Activated T-cell treated with anti-CD3 and anti-CD28 coated beads for 24 hours (primary cell): ENCODE measurements at regions not wholly inside any gene's neighbourhood (a gene's known extent, or its start where the extent isn't known, plus 50 kb on each side); places are given as distances from the start of the nearest gene placed in this dataset.
"Not testable (repeated sequence)": the region's sequence is repeated elsewhere in the genome, so short reads cannot be mapped to it uniquely, and the experiment has no call there.

Experiments used
- DNase-seq: peaks from one replicate; pipeline ENCODE4 v3.0.0-alpha.2; 2020; ENCODE audit warnings: low read depth

DNA sequence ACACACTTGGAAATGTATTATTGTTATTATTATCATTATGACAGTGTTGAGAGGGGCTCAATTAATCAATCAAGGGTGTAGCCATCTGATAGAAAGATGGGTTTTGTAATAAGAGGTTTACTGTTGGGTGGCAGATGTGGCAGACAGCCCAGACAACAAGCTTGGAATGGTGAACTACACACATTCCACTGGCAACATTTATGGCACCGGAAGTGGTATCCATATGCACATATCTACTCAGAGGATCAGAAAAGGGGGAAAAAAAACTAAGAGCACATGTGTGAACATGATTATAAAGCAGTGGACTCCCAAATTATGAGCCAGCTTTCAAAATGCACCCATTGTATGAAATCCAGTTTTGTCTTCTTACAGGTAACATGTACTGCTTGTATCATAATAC, 125.9 kb upstream of the ARX start:
- no peak for DNase-seq

DNA sequence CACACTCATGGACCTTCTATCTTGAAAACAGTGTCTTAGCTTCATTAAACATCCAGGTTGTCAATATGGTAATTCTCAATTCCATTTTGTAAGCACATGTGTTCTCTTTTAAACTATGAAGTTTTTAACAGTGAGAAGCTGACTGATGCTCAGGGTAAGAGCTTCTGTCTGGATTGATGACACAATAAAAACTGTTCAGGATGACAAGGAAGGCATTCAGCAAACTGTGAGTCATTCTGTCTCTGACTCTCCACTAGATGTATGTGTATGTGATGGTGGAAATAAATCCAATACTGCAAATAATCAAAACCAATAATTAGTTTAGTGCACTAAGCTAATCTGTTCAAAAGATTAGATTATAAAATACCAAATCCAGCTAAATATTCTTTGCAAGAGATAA, 115.3 kb upstream of the ARX start:
- DNase-seq = no peak

DNA sequence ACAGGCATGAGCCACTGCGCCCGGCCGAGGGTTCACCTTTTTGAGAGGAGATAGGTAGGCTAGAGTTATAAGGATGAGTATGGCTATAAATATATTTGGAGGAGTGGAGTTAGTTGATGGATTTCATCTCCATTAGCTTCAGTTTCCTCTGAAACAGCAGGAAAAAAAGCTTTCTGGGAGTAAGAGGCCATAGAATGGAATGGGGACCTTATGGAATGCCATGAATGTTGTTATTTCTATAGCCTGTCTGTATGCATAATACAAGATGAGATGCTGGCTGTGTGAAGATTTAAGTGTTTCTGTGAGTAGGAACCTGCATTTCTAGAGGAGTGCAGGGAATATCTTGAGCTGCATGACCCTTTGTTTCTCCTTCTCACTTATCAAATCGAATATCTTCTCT, 114.9 kb upstream of the ARX start:
- DNase-seq = no peak

DNA sequence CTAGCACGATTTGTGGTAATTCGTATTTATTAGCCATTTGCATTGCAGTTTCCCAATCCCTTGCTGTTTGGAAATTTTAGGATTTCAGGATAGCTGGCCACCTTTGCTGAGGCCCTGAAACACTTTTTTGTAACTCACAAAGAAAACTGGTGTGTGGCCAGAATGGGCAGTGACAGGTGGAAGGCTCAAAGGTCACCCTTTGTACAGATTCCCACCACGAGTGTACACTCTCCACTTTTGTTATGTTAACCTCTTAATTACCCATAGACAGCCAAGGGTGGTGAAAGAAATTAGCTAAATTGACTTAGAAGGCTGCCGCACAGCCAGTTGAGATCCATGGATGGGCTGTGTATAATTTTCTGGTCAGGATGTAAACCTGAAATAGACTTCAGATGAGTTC, 109.7 kb upstream of the ARX start:
- DNase-seq = no peak

- no peak for DNase-seq
These were observed 108.6 kb upstream of the ARX start for GRCh38 chrX:25124391-25124790.

GRCh38 chrX:25112156-25112555, 96.4 kb upstream of the ARX start:
- DNase-seq = no peak

GRCh38 chrX:25108481-25108880, 92.7 kb upstream of the ARX start:
- DNase-seq = no peak

DNA sequence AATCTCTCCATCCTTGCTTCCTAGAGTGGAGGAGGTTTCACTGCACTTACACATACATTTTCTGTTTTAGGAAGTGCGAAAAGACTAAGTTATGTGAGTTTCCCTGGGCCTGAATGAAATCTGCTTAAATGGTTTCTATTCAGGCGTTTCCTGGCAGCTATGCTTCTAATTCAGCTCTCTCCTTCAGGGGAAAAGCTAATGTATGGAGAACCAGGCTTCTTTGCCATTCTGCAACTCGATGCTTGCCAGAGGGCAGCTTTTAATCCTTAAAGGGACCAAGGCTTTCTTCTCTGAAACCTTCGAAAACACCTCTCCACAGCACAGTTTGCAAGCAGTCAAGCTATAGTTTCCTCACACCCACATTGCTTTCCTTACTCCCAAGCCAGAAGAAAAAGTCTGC, 89.5 kb upstream of the ARX start:
- no peak for DNase-seq

DNA sequence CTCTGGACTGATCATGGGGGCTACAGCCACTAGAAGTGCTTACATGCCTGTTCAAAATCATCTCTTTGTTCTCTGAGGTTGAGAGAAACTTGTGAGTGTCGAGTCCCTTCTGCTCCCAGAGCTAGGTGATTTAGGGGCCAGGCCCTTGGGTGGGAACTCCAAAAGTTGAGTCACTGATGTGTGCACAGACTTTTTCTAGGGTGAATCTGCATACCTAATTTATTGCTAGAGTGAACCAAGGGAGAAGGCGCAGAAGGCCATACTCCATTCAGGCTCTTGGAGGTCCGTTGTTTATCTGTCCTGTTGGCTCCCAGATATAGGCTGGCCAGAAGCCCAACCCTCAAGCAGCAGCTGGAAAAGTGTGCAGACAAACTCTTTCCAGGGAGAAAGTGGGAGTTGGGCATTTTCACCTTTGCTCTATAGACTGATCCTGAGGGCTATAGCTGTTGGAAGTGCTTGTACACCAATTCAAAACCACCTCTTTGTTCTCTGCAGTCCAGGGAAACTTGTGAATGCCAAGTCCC, 80.8 kb upstream of the ARX start:
- DNase-seq = no peak

DNA sequence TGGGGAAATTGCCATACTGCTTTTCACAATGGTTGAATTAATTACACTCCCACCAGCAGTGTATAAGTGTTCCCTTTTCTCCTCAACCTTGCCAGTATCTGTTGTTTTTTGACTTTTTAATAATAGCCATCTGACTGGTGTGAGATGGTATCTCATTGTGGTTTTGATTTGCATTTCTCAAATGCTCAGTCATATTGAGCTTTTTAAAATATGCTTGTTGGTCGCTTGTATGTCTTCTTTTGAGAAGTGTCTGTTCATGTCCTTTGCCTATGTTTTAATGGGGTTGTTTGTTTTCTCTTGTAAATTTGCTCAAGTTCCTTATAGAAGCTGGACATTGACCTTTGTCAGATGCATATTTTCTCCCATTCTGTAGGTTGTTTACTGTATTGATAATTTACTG, 75.4 kb upstream of the ARX start:
- not testable (repeated sequence) for DNase-seq

DNA sequence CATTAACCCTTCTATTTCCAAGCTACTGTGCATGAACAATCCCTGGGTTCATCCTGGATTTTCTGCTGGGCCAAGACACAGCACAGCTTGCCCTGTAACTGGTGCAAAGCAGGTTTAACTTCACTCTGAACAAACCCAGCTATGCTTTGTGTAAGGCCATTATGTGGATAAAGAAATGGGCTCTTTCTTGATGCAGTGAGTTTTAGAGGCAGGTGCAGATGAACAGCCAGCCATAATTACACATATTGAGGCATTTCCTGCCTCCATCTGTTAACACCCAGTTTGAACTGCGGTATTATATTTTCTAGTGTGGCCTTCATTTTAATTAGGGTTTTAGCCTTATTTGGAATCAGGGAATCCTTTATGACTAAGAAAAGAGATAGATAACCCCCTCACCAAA, 68.7 kb upstream of the ARX start:
- no peak for DNase-seq

GRCh38 chrX:25083661-25084060, 67.9 kb upstream of the ARX start:
- no peak for DNase-seq

DNA sequence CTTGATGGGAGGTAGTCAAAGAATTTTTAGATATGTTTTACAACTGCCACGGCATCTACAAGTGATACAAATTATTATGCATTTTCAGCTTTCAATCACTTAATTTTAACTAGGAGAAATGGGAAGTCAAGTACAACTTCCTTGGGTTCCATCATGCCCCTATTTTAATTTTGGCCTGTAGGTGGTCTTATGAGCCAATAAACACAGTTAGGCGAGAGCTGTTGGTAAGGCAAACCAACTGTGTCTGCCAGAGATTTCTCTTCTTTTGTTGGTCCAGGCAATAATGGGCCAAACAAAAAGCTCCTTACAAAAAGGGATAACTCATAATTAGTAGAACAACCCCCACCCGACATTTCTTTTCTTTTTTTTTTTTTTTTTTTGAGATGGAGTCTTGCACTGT, 63.3 kb upstream of the ARX start:
- no peak for DNase-seq

GRCh38 chrX:25076941-25077500, 61.3 kb upstream of the ARX start:
- DNase-seq = no peak

DNA sequence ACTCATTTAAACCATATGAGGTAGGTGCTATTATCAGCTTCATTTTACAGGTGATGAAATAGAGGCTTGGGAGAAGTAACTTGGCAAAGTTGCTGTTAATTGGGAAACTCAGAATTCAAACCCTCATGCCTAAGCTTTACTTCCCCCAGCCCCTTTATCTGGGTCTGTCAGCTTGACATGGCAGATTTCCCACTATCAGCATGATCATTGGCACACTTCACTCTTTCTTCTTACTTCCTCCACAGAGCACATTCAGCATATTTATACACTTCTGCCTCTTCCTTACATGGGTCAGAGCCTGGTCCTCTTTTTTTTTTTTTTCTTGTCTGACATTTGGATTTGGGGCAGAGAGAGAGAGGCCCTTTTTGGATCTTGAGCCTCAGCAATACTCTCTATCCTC, 56.5 kb upstream of the ARX start:
- DNase-seq = no peak

DNA sequence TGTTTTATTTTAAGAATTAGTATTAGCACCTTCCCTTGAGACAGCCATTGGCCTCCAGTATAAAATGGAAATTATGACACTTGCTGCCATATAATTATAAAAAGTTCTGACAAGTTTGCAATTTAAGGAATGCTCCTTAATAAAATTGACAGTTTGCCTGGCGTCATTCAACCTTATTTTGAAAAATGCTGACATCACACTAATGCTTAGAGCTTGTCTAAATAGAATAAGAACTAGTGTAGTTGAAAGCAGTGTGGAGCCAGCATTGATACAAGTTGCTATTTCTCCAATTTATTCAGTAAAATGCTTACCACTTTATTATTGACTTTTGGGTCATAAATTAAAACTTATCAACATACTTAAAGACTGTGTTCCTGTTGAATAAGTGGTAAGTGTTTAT, 54.3 kb upstream of the ARX start:
- DNase-seq = no peak

- no peak for DNase-seq
These were observed 53.4 kb upstream of the ARX start for GRCh38 chrX:25069209-25069608.

DNA sequence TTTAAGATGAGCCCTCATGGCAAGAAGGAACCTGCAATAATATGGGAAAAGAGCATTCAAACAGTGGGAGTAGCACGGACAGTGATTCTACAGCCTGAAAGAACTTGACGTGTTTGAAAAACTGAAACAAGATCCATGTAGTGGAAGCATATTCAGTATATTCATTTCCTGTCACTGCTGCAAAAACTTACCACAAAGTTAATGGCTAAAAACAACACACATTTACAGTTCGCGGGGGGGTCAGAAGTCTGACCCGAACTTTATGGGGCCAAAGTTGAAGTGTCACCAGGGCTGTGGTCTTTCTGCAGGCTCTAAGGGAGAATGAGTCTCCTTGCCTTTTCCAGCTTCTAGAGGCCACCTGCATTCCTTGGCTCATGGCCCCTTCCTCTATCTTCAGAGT, 52.6 kb upstream of the ARX start:
- no peak for DNase-seq

DNA sequence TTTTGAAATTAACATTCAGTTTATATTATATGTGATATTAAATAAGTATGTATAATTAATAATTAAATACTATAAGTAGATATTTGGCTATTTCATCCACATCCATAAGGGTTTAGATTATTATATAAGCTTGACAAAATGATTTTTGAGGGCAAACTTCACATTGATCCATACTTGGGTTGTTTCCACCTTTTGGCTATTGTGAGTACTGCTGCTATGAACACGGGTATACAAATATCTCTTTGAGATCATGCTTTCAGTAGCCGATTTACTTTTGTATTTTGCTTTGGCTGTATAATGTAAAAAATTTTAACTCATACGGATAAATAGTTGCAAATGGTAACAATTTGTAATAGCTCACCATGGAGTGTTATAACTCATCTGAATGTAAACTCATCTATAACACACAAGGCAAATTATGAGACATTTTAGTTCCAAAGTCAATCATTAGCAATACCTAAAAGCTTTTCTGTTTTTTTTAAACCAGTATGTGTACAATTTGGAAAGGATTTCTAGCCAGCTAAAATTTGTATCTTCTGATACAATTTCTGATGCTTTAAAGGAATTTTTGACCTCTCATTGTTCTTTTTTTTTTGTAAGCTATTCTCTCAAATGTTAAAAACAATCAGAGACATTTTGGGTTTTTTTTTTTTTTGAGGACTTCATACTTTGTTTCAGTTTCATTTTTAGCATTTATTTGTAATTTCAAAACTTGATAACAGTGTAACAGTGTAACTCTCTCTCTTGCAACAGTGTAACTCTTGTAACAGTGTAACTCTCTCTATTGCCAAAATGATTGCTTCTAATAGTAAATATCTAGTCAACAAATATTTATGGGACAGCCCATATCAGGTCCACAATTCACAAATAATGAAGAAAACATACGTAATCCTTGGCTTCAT, 51.8 kb upstream of the ARX start:
- DNase-seq = no peak

GRCh38 chrX:25066131-25066530, 50.4 kb upstream of the ARX start:
- DNase-seq = no peak
